Endodermal cell (in vitro differentiated cells): ENCODE measurements at regions not wholly inside any gene's neighbourhood (a gene's known extent, or its start where the extent isn't known, plus 50 kb on each side); places are given as distances from the start of the nearest gene placed in this dataset.

ENCODE experiments used
- DNase-seq: peaks from one replicate; pipeline ENCODE4 v3.0.0-alpha.2; 2017
- H3K27ac ChIP-seq: 2 replicates; pipeline ENCODE4 v1.5.1; 2013; ENCODE audit warnings: mild to moderate bottlenecking, low read depth, low read length, moderate library complexity
- H3K27me3 ChIP-seq: 2 replicates; pipeline ENCODE4 v1.6.1; 2013; ENCODE audit warnings: mild to moderate bottlenecking, low read length, moderate library complexity; ENCODE audit not compliant: insufficient read depth, control insufficient read depth, poor library complexity, severe bottlenecking
- H3K36me3 ChIP-seq: 2 replicates; pipeline ENCODE4 v1.7.0; 2013; ENCODE audit warnings: mild to moderate bottlenecking, low read length, moderate library complexity; ENCODE audit not compliant: control insufficient read depth, insufficient read depth
- H3K4me1 ChIP-seq: one replicate; pipeline ENCODE4 v1.7.0; 2013; ENCODE audit warnings: low read length; ENCODE audit not compliant: control insufficient read depth, insufficient read depth
- H3K4me3 ChIP-seq: 2 replicates; pipeline ENCODE4 v1.5.1; 2013; ENCODE audit warnings: mild to moderate bottlenecking, low read length, moderate library complexity
- H3K9ac ChIP-seq: 2 replicates; pipeline ENCODE4 v1.6.1; 2013; ENCODE audit warnings: mild to moderate bottlenecking, low read length, moderate library complexity; ENCODE audit not compliant: poor library complexity, severe bottlenecking; ENCODE audit errors: extremely low read depth
- H3K9me3 ChIP-seq: 2 replicates; pipeline ENCODE4 v1.6.1; 2013; ENCODE audit warnings: mild to moderate bottlenecking, low read length, moderate library complexity; ENCODE audit not compliant: control insufficient read depth
- H3K27ac Mint-ChIP-seq: 2 replicates; pipeline ENCODE4 v1.8.0; 2020; ENCODE audit warnings: mixed read lengths
- H3K27me3 Mint-ChIP-seq: 2 replicates; pipeline ENCODE4 v1.8.0; 2021; ENCODE audit warnings: mild to moderate bottlenecking, mixed read lengths; ENCODE audit not compliant: insufficient read depth
- H3K36me3 Mint-ChIP-seq: 2 replicates; pipeline ENCODE4 v1.8.0; 2020; ENCODE audit warnings: low read depth, mixed read lengths
- H3K4me1 Mint-ChIP-seq: 2 replicates; pipeline ENCODE4 v1.8.0; 2020; ENCODE audit warnings: mixed read lengths
- H3K4me3 Mint-ChIP-seq: 2 replicates; pipeline ENCODE4 v1.8.0; 2020; ENCODE audit warnings: mild to moderate bottlenecking, moderate library complexity, mixed read lengths
- H3K9me3 Mint-ChIP-seq: 2 replicates; pipeline ENCODE4 v1.8.0; 2020; ENCODE audit warnings: mild to moderate bottlenecking, mixed read lengths
- WGBS, 2 experiments: methylation state at CpG; one replicate each; pipeline versions ENCODE4 v1.1.5 to v1.1.7; 2013; ENCODE audit warnings: missing lambda C conversion rate in 2 of 2, mixed read lengths in 1 of 2; ENCODE audit not compliant: insufficient coverage in 1 of 2, insufficient read length in 1 of 2; 5-methylcytosine and 5-hydroxymethylcytosine counted together
- TF ChIP-seq, protein P1 (sequence below): fragments of 200-600 bp; sonication (generic); conservative IDR thresholded peaks from 2 replicates; pipeline ENCODE4 v1.5.0; 2021; ENCODE audit warnings: antibody characterized with exemption, mild to moderate bottlenecking

DNA sequence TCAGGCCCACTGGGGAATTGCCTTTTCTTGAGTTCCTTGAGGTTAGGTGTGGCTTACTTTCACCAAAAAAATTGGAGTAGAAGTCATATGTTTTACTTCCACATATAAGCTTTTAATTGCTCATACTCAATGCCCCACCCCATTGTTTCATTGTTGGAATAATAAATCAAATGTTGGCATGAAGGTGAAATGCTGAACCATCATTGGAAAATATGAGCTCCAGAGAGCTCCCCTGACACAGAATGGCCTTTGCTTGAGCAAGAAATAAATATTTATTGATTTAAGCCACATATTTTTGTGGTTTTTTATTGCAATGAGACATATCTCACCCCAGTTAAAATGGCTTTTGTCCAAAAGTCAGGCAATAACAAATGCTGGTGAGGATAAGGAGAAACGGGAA lies 167.3 kb upstream of the SRD5A2 start:
- Mint-ChIP-seq H3K4me1 (no peaks in the 10 kb centered on the region), H3K4me3 (no peak overlapping the region), H3K9me3 (peaks cover 60% of the 10 kb centered on the region), H3K27me3 (peaks cover 2% of the 10 kb centered on the region), H3K27ac (no peak overlapping the region), H3K36me3 (no peaks in the 10 kb centered on the region)
- H3K4me3 ChIP-seq, result no peak overlapping the region
- TF ChIP-seq, protein P1, sequence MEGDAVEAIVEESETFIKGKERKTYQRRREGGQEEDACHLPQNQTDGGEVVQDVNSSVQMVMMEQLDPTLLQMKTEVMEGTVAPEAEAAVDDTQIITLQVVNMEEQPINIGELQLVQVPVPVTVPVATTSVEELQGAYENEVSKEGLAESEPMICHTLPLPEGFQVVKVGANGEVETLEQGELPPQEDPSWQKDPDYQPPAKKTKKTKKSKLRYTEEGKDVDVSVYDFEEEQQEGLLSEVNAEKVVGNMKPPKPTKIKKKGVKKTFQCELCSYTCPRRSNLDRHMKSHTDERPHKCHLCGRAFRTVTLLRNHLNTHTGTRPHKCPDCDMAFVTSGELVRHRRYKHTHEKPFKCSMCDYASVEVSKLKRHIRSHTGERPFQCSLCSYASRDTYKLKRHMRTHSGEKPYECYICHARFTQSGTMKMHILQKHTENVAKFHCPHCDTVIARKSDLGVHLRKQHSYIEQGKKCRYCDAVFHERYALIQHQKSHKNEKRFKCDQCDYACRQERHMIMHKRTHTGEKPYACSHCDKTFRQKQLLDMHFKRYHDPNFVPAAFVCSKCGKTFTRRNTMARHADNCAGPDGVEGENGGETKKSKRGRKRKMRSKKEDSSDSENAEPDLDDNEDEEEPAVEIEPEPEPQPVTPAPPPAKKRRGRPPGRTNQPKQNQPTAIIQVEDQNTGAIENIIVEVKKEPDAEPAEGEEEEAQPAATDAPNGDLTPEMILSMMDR, result no peak
- DNase-seq, result no peak
- H3K4me1 ChIP-seq, result no peaks in the 10 kb centered on the region
- no peak overlapping the region for H3K9ac ChIP-seq
- 90% methylated on average over 1 of the region's 1 CpG; no CpG with 5 or more reads in 1 of the 2 experiments for WGBS, 2 experiments
- H3K9me3 ChIP-seq, result peaks cover 14% of the 10 kb centered on the region
- no peak overlapping the region for H3K27ac ChIP-seq
- no peaks in the 10 kb centered on the region for H3K36me3 ChIP-seq
- no peaks in the 10 kb centered on the region for H3K27me3 ChIP-seq

DNA sequence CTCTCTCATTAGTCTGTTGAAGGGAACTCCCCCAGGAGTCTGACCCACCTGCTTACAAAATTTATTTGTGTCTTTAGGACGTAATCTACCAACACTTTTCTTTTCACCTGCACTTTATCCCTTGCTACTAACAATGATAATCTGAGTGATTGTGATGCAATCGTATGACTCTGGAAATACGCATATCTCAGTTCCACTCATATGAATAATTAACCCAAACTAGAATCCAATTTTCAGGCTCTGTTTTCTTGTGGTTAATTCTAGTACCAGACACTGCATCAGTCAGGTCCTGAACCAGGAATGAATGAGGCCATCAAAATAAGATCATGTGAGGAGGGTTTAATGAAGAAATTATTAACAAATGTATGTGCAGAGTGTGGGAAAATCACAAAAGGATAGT lies 158.4 kb upstream of the SRD5A2 start:
- no peak overlapping the region for H3K4me3 Mint-ChIP-seq
- no peak for DNase-seq
- peaks cover 4% of the 10 kb centered on the region for H3K9me3 Mint-ChIP-seq
- Histone ChIP-seq H3K4me3 (no peak overlapping the region), H3K9ac (no peak overlapping the region), H3K27ac (no peak overlapping the region), H3K4me1 (no peaks in the 10 kb centered on the region), H3K36me3 (no peaks in the 10 kb centered on the region), H3K27me3 (no peaks in the 10 kb centered on the region), H3K9me3 (no peaks in the 10 kb centered on the region)
- H3K27ac Mint-ChIP-seq, result no peak overlapping the region
- no peaks in the 10 kb centered on the region for H3K36me3 Mint-ChIP-seq
- WGBS, 2 experiments, result 87 to 88% methylated on average over 2 to 3 of the region's 3 CpGs
- H3K27me3 Mint-ChIP-seq, result peaks cover 3% of the 10 kb centered on the region
- TF ChIP-seq, protein P1, result no peak
- H3K4me1 Mint-ChIP-seq, result no peaks in the 10 kb centered on the region

DNA sequence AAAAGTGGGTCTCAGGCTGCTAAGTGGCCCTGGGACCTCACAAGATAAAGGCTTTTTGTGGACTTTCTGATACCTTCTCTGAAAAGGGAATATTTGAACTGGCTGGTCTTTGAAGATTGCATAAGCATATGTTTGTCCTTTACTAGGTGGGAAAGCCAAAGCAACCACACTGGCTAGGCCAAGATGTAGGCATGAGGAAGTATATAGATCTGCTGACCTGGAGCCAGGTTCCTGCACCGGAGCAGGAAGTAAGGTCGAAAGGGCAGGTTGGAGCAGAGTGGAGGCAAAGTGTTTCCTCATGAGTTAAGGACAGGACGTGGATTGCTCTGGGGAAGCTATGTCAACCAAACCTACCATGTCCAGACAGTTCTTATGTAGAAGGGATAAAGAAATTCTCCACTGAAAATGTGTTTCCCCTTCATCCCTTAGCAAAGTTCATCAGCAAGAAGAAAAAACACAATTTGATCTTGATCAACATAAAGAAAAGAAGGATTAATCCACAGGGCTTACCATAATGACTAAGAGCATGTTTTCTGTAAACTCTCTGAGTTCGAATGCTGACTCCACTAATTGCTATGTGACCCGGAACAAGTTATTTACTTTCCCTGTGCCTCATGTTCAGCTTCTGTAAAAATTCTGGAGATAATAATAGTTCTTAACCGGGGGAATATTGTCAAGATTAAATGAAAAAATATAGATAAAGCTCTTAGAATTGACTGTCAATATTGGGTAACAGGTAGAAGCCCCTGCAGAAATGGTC lies 156.1 kb upstream of the SRD5A2 start:
- H3K4me1 ChIP-seq, result no peaks in the 10 kb centered on the region
- H3K27ac ChIP-seq, result no peak overlapping the region
- no peak overlapping the region for H3K4me3 Mint-ChIP-seq
- WGBS, 2 experiments, result 82 to 86% methylated on average over 6 of the region's 6 CpGs
- H3K9me3 ChIP-seq, result no peaks in the 10 kb centered on the region
- no peaks in the 10 kb centered on the region for H3K36me3 Mint-ChIP-seq
- DNase-seq, result no peak
- TF ChIP-seq, protein P1, result no peak
- no peaks in the 10 kb centered on the region for H3K4me1 Mint-ChIP-seq
- no peak overlapping the region for H3K9ac ChIP-seq
- H3K27me3 ChIP-seq, result no peaks in the 10 kb centered on the region
- no peak overlapping the region for H3K27ac Mint-ChIP-seq
- peaks cover 3% of the 10 kb centered on the region for H3K27me3 Mint-ChIP-seq
- no peaks in the 10 kb centered on the region for H3K36me3 ChIP-seq
- peaks cover 16% of the 10 kb centered on the region for H3K9me3 Mint-ChIP-seq
- no peak overlapping the region for H3K4me3 ChIP-seq
